Natural killer cell (primary cell): ENCODE measurements at regions not wholly inside any gene's neighbourhood (a gene's known extent, or its start where the extent isn't known, plus 50 kb on each side); places are given as distances from the start of the nearest gene placed in this dataset.

Experiments
- ATAC-seq, 3 donors: fragments of 150-1000 bp in 2 of 3; fragments of 200-7000 bp in 1 of 3; cut with Tn5 transposase; 1 replicate in 1 of 3; 2 replicates in 2 of 3; pipeline ENCODE4 v1.10.0; 2021; ENCODE audit warnings: mild to moderate bottlenecking in 2 of 3, moderate library complexity in 2 of 3
- DNase-seq, 2 donors: peaks; one replicate each; pipeline versions ENCODE4 v3.0.0 to v3.0.0-alpha.2; 2013 to 2021; ENCODE audit warnings: mixed read lengths in 1 of 2
- H3K27ac ChIP-seq: one replicate; pipeline ENCODE4 v1.5.1; 2013; ENCODE audit warnings: mild to moderate bottlenecking, low read length
- H3K27me3 ChIP-seq: one replicate; pipeline ENCODE4 v1.6.1; 2013; ENCODE audit warnings: low read length; ENCODE audit not compliant: control insufficient read depth, insufficient read depth
- H3K36me3 ChIP-seq: one replicate; pipeline ENCODE4 v1.6.1; 2013; ENCODE audit warnings: low read length; ENCODE audit not compliant: control insufficient read depth, insufficient read depth
- H3K4me1 ChIP-seq: one replicate; pipeline ENCODE4 v1.6.1; 2013; ENCODE audit warnings: low read length; ENCODE audit not compliant: control insufficient read depth, insufficient read depth
- H3K4me3 ChIP-seq: one replicate; pipeline ENCODE4 v1.5.1; 2013; ENCODE audit warnings: low read length
- H3K9me3 ChIP-seq: one replicate; pipeline ENCODE4 v1.6.1; 2013; ENCODE audit warnings: low read length; ENCODE audit not compliant: control insufficient read depth, insufficient read depth
- H3K27ac Mint-ChIP-seq, 2 donors: one replicate each; pipeline ENCODE4 v1.8.0; 2022; ENCODE audit warnings: mild to moderate bottlenecking in 2 of 2, mixed read lengths in 2 of 2, moderate library complexity in 1 of 2
- H3K27me3 Mint-ChIP-seq, 2 donors: one replicate each; pipeline ENCODE4 v1.8.0; 2022; ENCODE audit warnings: low read depth in 2 of 2, mixed read lengths in 2 of 2
- H3K36me3 Mint-ChIP-seq: one replicate; pipeline ENCODE4 v1.8.0; 2022; ENCODE audit warnings: mixed read lengths
- H3K4me1 Mint-ChIP-seq, 2 donors: one replicate each; pipeline ENCODE4 v1.8.0; 2022; ENCODE audit warnings: mixed read lengths in 2 of 2
- H3K4me3 Mint-ChIP-seq: one replicate; pipeline ENCODE4 v1.8.0; 2022; ENCODE audit warnings: mild to moderate bottlenecking, moderate library complexity, mixed read lengths
- H3K9me3 Mint-ChIP-seq, 2 donors: one replicate each; pipeline ENCODE4 v1.8.0; 2022; ENCODE audit warnings: mixed read lengths in 2 of 2
- CTCF ChIP-seq: fragments of 200-600 bp; IDR thresholded peaks from one replicate; pipeline ENCODE4 v1.8.0; 2022; ENCODE audit warnings: antibody characterized with exemption
- WGBS: methylation state at CpG from one replicate; pipeline ENCODE4 v1.1.7; 2013; ENCODE audit warnings: missing lambda C conversion rate; ENCODE audit not compliant: insufficient coverage; 5-methylcytosine and 5-hydroxymethylcytosine counted together
- intact Hi-C: fragments of 100-400 bp; cut with micrococcal nuclease; formaldehyde crosslinking; loops from one replicate; pipeline ENCODE4 v1.14.2; 2022

DNA sequence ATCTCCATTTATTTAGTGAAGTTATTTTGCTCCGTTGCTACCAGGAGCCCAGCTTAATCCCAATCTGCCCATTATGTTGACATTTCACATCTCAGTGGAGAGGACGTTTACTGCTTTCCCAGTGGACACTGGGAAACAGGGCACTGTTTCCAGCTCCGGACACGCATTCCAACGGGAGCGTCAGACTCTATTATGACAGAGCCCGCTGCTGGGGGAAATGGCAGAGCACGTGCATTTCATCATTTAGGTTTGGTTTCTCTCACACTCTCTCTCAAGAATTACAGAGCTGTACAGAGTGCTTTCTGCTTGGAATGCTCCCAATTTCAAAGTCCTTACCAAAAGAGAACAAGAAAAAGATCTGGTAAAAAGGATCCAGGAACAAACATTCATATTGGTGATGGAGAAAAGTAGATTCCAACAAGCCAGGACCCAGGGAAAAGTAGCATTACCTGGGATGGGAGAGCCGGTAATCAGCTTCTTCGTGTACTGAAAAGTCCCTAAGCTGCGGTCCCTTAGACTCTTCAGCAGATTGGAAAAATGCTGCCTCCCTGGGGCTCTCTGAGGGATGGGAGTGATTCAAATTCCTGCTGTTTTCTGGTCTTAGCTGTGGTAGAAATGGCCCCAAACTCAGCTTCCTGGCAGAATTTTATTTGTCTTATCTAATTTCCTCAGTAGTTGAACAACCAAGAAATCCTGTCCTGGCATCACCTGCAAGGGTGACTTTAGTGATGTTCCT lies 136.0 kb upstream of the THBS1 start:
- Mint-ChIP-seq H3K36me3 (no peaks in the 10 kb centered on the region), H3K9me3 (no peaks in the 10 kb centered on the region), H3K4me3 (no peak overlapping the region), H3K27me3 (peaks cover 36 to 70% of the 10 kb centered on the region in 2 donors), H3K27ac (no peak overlapping the region), H3K4me1 (no peaks in the 10 kb centered on the region)
- 92% methylated on average over 11 of the region's 11 CpGs for WGBS
- ATAC-seq (no peak), DNase-seq (no peak)
- Histone ChIP-seq H3K9me3 (no peaks in the 10 kb centered on the region), H3K36me3 (no peaks in the 10 kb centered on the region), H3K27me3 (no peaks in the 10 kb centered on the region), H3K4me3 (no peak overlapping the region), H3K4me1 (no peaks in the 10 kb centered on the region), H3K27ac (no peak overlapping the region)
- TF ChIP-seq CTCF, result no peak
- intact Hi-C loops, result no loop called here

- WGBS, result 86% methylated on average over 1 of the region's 2 CpGs
- Histone ChIP-seq H3K4me1 (no peaks in the 10 kb centered on the region), H3K27ac (no peak overlapping the region), H3K4me3 (no peak overlapping the region), H3K9me3 (no peaks in the 10 kb centered on the region), H3K36me3 (no peaks in the 10 kb centered on the region), H3K27me3 (no peaks in the 10 kb centered on the region)
- Mint-ChIP-seq H3K9me3 (no peaks in the 10 kb centered on the region), H3K4me3 (no peak overlapping the region), H3K27me3 (peaks cover 40 to 80% of the 10 kb centered on the region in 2 donors), H3K36me3 (no peaks in the 10 kb centered on the region), H3K4me1 (no peaks in the 10 kb centered on the region), H3K27ac (no peak overlapping the region)
- DNase-seq (no peak), ATAC-seq (no peak)
- intact Hi-C loops, result no loop called here
- TF ChIP-seq CTCF, result no peak
These were observed 134.9 kb upstream of the THBS1 start for GRCh38 chr15:39445931-39446330.

DNA sequence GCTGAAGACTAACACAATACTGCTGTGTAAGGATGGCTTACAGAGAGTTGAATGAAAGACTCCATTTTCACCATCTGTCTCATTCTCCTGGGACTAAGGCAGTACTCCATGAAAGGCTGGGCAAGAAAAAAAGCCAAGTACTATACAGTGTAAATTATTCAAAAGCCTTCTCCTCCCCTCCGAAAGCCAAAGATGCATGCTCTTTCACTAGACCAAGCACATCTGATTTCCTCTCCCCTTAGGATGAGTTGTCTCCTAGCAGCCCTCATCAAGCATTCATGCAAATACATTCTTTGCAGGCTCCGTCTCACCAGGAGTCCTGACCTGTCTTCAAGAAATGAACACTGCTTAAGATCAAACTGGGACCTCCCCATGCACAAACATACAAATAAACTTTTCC lies 133.5 kb upstream of the THBS1 start:
- no peaks in the 10 kb centered on the region for H3K4me1 Mint-ChIP-seq
- WGBS, result 100% methylated on average over 2 of the region's 2 CpGs

More for the DNA sequence above, 133.5 kb upstream of the THBS1 start:
- TF ChIP-seq CTCF, result no peak
- no peaks in the 10 kb centered on the region for H3K9me3 ChIP-seq
- no peak for DNase-seq
- Mint-ChIP-seq H3K27ac (no peak overlapping the region), H3K27me3 (peaks cover 42 to 77% of the 10 kb centered on the region in 2 donors), H3K9me3 (no peaks in the 10 kb centered on the region), H3K4me3 (no peak overlapping the region), H3K36me3 (no peaks in the 10 kb centered on the region)
- no peak overlapping the region for H3K27ac ChIP-seq
- H3K36me3 ChIP-seq, result no peaks in the 10 kb centered on the region
- no peaks in the 10 kb centered on the region for H3K4me1 ChIP-seq
- no peak for ATAC-seq
- H3K4me3 ChIP-seq, result no peak overlapping the region
- intact Hi-C loops, result no loop called here
- no peaks in the 10 kb centered on the region for H3K27me3 ChIP-seq
